GM19463 (cell line): ENCODE measurements at regions not wholly inside any gene's neighbourhood (a gene's known extent, or its start where the extent isn't known, plus 50 kb on each side); places are given as distances from the start of the nearest gene placed in this dataset.

Experiments
- ATAC-seq: cut with Tn5 transposase; IDR thresholded peaks from one replicate; pipeline ENCODE4 v1.9.1; 2021; ENCODE audit warnings: mild to moderate bottlenecking, moderate library complexity; ENCODE audit not compliant: unreplicated experiment

GRCh38 chr1:30258876-30259275 is 464.5 kb downstream of the MATN1 start:
- no peak for ATAC-seq

- no peak for ATAC-seq
Observed at GRCh38 chr1:30258471-30258870, 464.9 kb downstream of the MATN1 start.

GRCh38 chr1:30257742-30258380 is 465.5 kb downstream of the MATN1 start:
- ATAC-seq = no peak

GRCh38 chr1:30257322-30257721 is 466.1 kb downstream of the MATN1 start:
- ATAC-seq = no peak

- no peak for ATAC-seq
Observed at GRCh38 chr1:30256911-30257310, 466.5 kb downstream of the MATN1 start.

GRCh38 chr1:30255111-30255724 is 468.2 kb downstream of the MATN1 start:
- ATAC-seq = no peak

GRCh38 chr1:30253807-30254440 is 469.5 kb downstream of the MATN1 start:
- no peak for ATAC-seq

GRCh38 chr1:30253361-30253760 is 470.0 kb downstream of the MATN1 start:
- no peak for ATAC-seq

GRCh38 chr1:30250984-30251850 is 472.2 kb downstream of the MATN1 start:
- no peak for ATAC-seq

- ATAC-seq = no peak
Observed at GRCh38 chr1:30250338-30250983, 472.9 kb downstream of the MATN1 start.

- no peak for ATAC-seq
Observed at GRCh38 chr1:30249446-30250337, 473.7 kb downstream of the MATN1 start.

GRCh38 chr1:30248774-30249173 is 474.6 kb downstream of the MATN1 start:
- ATAC-seq = no peak

GRCh38 chr1:30248373-30248772 is 475.0 kb downstream of the MATN1 start:
- ATAC-seq = no peak

- ATAC-seq = no peak
Observed at GRCh38 chr1:30244801-30245200, 478.6 kb downstream of the MATN1 start.

- ATAC-seq = no peak
Observed at GRCh38 chr1:30242722-30243457, 480.5 kb downstream of the MATN1 start.

- ATAC-seq = no peak
Observed at GRCh38 chr1:30242168-30242567, 481.2 kb downstream of the MATN1 start.

GRCh38 chr1:30241681-30242080 is 481.7 kb downstream of the MATN1 start:
- no peak for ATAC-seq

- ATAC-seq = no peak
Observed at GRCh38 chr1:30234091-30234490, 489.3 kb downstream of the MATN1 start.

- no peak for ATAC-seq
Observed at GRCh38 chr1:30232288-30232899, 491.0 kb downstream of the MATN1 start.
